H9 (cell line): ENCODE measurements at regions not wholly inside any gene's neighbourhood (a gene's known extent, or its start where the extent isn't known, plus 50 kb on each side); places are given as distances from the start of the nearest gene placed in this dataset.

Experiments
- DNase-seq: peaks from one replicate; pipeline ENCODE4 v3.0.0-alpha.2; 2017
- H2AFZ ChIP-seq: one replicate; pipeline ENCODE4 v1.6.1; 2013; ENCODE audit warnings: mild to moderate bottlenecking, low read length, control low read depth, moderate library complexity
- H2AK5ac ChIP-seq: 2 replicates; pipeline ENCODE4 v1.6.1; 2013; ENCODE audit warnings: low read length, control low read depth, mixed read lengths; ENCODE audit not compliant: insufficient read length
- H2BK120ac ChIP-seq: one replicate; pipeline ENCODE4 v1.6.1; 2013; ENCODE audit warnings: low read depth, mild to moderate bottlenecking, low read length, control low read depth, inconsistent platforms; ENCODE audit not compliant: poor library complexity, severe bottlenecking
- H2BK12ac ChIP-seq: 2 replicates; pipeline ENCODE4 v1.6.1; 2013; ENCODE audit warnings: low read length, control low read depth, mixed read lengths, low read depth; ENCODE audit not compliant: insufficient read length
- H2BK15ac ChIP-seq: 2 replicates; pipeline ENCODE4 v1.6.1; 2013; ENCODE audit warnings: low read depth, low read length, control low read depth
- H2BK20ac ChIP-seq: one replicate; pipeline ENCODE4 v1.6.1; 2013; ENCODE audit warnings: low read depth, mild to moderate bottlenecking, low read length, control low read depth, inconsistent platforms; ENCODE audit not compliant: poor library complexity, severe bottlenecking
- H2BK5ac ChIP-seq: 2 replicates; pipeline ENCODE4 v1.6.1; 2013; ENCODE audit warnings: low read length, control low read depth, mixed read lengths; ENCODE audit not compliant: insufficient read length
- H3K14ac ChIP-seq: 2 replicates; pipeline ENCODE4 v1.6.1; 2013; ENCODE audit warnings: low read length, control low read depth; ENCODE audit not compliant: insufficient read depth
- H3K18ac ChIP-seq: 2 replicates; pipeline ENCODE4 v1.6.1; 2013; ENCODE audit warnings: low read depth, mild to moderate bottlenecking, mixed read lengths, low read length, control low read depth; ENCODE audit not compliant: insufficient read length
- H3K23ac ChIP-seq: 2 replicates; pipeline ENCODE4 v1.6.1; 2013; ENCODE audit warnings: low read length, control low read depth, mixed read lengths, low read depth; ENCODE audit not compliant: insufficient read length
- H3K23me2 ChIP-seq: 2 replicates; pipeline ENCODE4 v1.6.1; 2013; ENCODE audit warnings: low read depth, mild to moderate bottlenecking, mixed read lengths, low read length, control low read depth; ENCODE audit not compliant: insufficient read length, poor library complexity, severe bottlenecking
- H3K27ac ChIP-seq: 2 replicates; pipeline ENCODE4 v1.5.1; 2013; ENCODE audit warnings: low read length, control low read depth, mixed read lengths, low read depth; ENCODE audit not compliant: insufficient read length
- H3K27me3 ChIP-seq: 2 replicates; pipeline ENCODE4 v1.6.1; 2013; ENCODE audit warnings: low read length, control low read depth, inconsistent platforms; ENCODE audit not compliant: insufficient read depth
- H3K4ac ChIP-seq: 2 replicates; pipeline ENCODE4 v1.6.1; 2013; ENCODE audit warnings: low read depth, mild to moderate bottlenecking, control low read depth, inconsistent platforms, low read length, moderate library complexity
- H3K4me1 ChIP-seq: 2 replicates; pipeline ENCODE4 v1.6.1; 2013; ENCODE audit warnings: low read length, control low read depth, inconsistent platforms; ENCODE audit not compliant: insufficient read depth
- H3K4me2 ChIP-seq: 2 replicates; pipeline ENCODE4 v1.6.1; 2013; ENCODE audit warnings: low read length, control low read depth, mixed read lengths; ENCODE audit not compliant: insufficient read length, insufficient read depth
- H3K56ac ChIP-seq: 2 replicates; pipeline ENCODE4 v1.6.1; 2013; ENCODE audit warnings: low read depth, mild to moderate bottlenecking, mixed read lengths, low read length, control low read depth; ENCODE audit not compliant: insufficient read length
- H3K79me1 ChIP-seq: 2 replicates; pipeline ENCODE4 v1.6.1; 2013; ENCODE audit warnings: low read depth, mild to moderate bottlenecking, moderate library complexity, low read length, control low read depth, inconsistent platforms; ENCODE audit not compliant: insufficient read depth, poor library complexity, severe bottlenecking
- H3K79me2 ChIP-seq: 2 replicates; pipeline ENCODE4 v1.6.1; 2013; ENCODE audit warnings: low read length, control low read depth, inconsistent platforms; ENCODE audit not compliant: insufficient read depth
- H3K9ac ChIP-seq: 2 replicates; pipeline ENCODE4 v1.6.1; 2013; ENCODE audit warnings: low read length, control low read depth, mixed read lengths; ENCODE audit not compliant: insufficient read length; ENCODE audit errors: extremely low read depth
- H3K9me3 ChIP-seq: one replicate; pipeline ENCODE4 v1.6.1; 2013; ENCODE audit warnings: low read depth, low read length, inconsistent platforms; ENCODE audit not compliant: control insufficient read depth
- H3T11ph ChIP-seq: one replicate; pipeline ENCODE4 v1.6.1; 2013; ENCODE audit warnings: mild to moderate bottlenecking, low read length, control low read depth, inconsistent platforms
- H4K20me1 ChIP-seq: one replicate; pipeline ENCODE4 v1.6.1; 2013; ENCODE audit not compliant: control insufficient read depth, insufficient read length, insufficient read depth
- H4K5ac ChIP-seq: 2 replicates; pipeline ENCODE4 v1.6.1; 2013; ENCODE audit warnings: low read depth, mild to moderate bottlenecking, mixed read lengths, low read length, control low read depth; ENCODE audit not compliant: insufficient read length
- H4K8ac ChIP-seq: replicated peaks from 2 replicates; pipeline ENCODE4 v1.6.1; 2013; ENCODE audit warnings: low read length, control low read depth, mixed read lengths, low read depth; ENCODE audit not compliant: insufficient read length
- H4K91ac ChIP-seq: 2 replicates; pipeline ENCODE4 v1.6.1; 2013; ENCODE audit warnings: low read depth, mild to moderate bottlenecking, moderate library complexity, mixed read lengths, low read length, control low read depth; ENCODE audit not compliant: insufficient read length
- H3K27ac Mint-ChIP-seq, 3 experiments: 2 replicates in 2 of 3; 3 replicates in 1 of 3; pipeline ENCODE4 v1.8.0; 2020 to 2021; ENCODE audit warnings: mixed read lengths in 3 of 3, mild to moderate bottlenecking in 1 of 3, moderate library complexity in 1 of 3
- H3K27me3 Mint-ChIP-seq: 2 replicates; pipeline ENCODE4 v1.8.0; 2021; ENCODE audit warnings: low read depth, mild to moderate bottlenecking, moderate library complexity, mixed read lengths
- H3K36me3 Mint-ChIP-seq, 3 experiments: 2 replicates in 2 of 3; 3 replicates in 1 of 3; pipeline ENCODE4 v1.8.0; 2020 to 2021; ENCODE audit warnings: low read depth in 3 of 3, mixed read lengths in 3 of 3; ENCODE audit not compliant: insufficient read depth in 1 of 3
- H3K4me1 Mint-ChIP-seq, 2 experiments: 2 replicates each; pipeline ENCODE4 v1.8.0; 2020; ENCODE audit warnings: mixed read lengths in 2 of 2
- H3K4me3 Mint-ChIP-seq, 2 experiments: 2 replicates in 1 of 2; 3 replicates in 1 of 2; pipeline ENCODE4 v1.8.0; 2020 to 2021; ENCODE audit warnings: mild to moderate bottlenecking in 2 of 2, mixed read lengths in 2 of 2, moderate library complexity in 1 of 2
- H3K9me3 Mint-ChIP-seq, 2 experiments: 2 replicates in 1 of 2; 3 replicates in 1 of 2; pipeline ENCODE4 v1.8.0; 2020; ENCODE audit warnings: mild to moderate bottlenecking in 2 of 2, mixed read lengths in 2 of 2, moderate library complexity in 1 of 2
- CTCF ChIP-seq: fragments of 200-600 bp; sonication (generic); conservative IDR thresholded peaks from 3 replicates; pipeline ENCODE4 v1.8.0; 2021; ENCODE audit warnings: antibody characterized with exemption, mild to moderate bottlenecking
- WGBS: extraction: QIAGEN DNeasy Blood & Tissue Kit; methylation state at CpG from one replicate; pipeline ENCODE4 v1.1.7; 2013; ENCODE audit warnings: missing lambda C conversion rate, low lambda C conversion rate, mixed read lengths; ENCODE audit not compliant: insufficient read length; ENCODE audit errors: extremely low coverage; 5-methylcytosine and 5-hydroxymethylcytosine counted together

GRCh38 chr4:181905708-181906107 is 337.5 kb upstream of the TENM3 start:
- Mint-ChIP-seq H3K4me1 (no peaks in the 10 kb centered on the region; a peak in 3 of 4 replicates), H3K9me3 (peaks cover 18 to 22% of the 10 kb centered on the region in 2 experiments), H3K4me3 (no peak overlapping the region), H3K27ac (no peak overlapping the region), H3K36me3 (peaks cover 9 to 25% (median 16%) of the 10 kb centered on the region in 3 experiments), H3K27me3 (no peaks in the 10 kb centered on the region)
- no peaks in the 10 kb centered on the region for H4K20me1 ChIP-seq
- H2BK20ac ChIP-seq: no peak overlapping the region
- no peak overlapping the region for H2BK5ac ChIP-seq
- H3K4me1 ChIP-seq: no peaks in the 10 kb centered on the region; the same call in 1 of the 2 replicates
- no peak overlapping the region for H3K27ac ChIP-seq
- no peak overlapping the region for H3T11ph ChIP-seq
- no peak for DNase-seq
- H3K18ac ChIP-seq: no peak overlapping the region
- H4K5ac ChIP-seq: no peak overlapping the region
- no peak overlapping the region for H3K56ac ChIP-seq
- H3K23ac ChIP-seq: no peak overlapping the region
- H3K9me3 ChIP-seq: no peaks in the 10 kb centered on the region
- H3K27me3 ChIP-seq: no peaks in the 10 kb centered on the region
- WGBS: no CpG with 5 or more reads among the region's 4 CpGs
- H4K91ac ChIP-seq: no peak overlapping the region
- no peak overlapping the region for H2AK5ac ChIP-seq
- no peak overlapping the region for H3K4ac ChIP-seq
- no peak overlapping the region for H4K8ac ChIP-seq
- no peak overlapping the region; the same call in 1 of the 2 replicates for H2BK15ac ChIP-seq
- H3K9ac ChIP-seq: no peak overlapping the region
- H3K79me1 ChIP-seq: no peaks in the 10 kb centered on the region
- no peak overlapping the region for H2AFZ ChIP-seq
- no peak overlapping the region for H3K14ac ChIP-seq
- no peak overlapping the region for H2BK12ac ChIP-seq
- TF ChIP-seq CTCF: no peak
- H2BK120ac ChIP-seq: no peak overlapping the region
- H3K4me2 ChIP-seq: no peak overlapping the region
- H3K79me2 ChIP-seq: no peaks in the 10 kb centered on the region
- H3K23me2 ChIP-seq: no peaks in the 10 kb centered on the region
